IMR-90 (cell line): ENCODE measurements at regions not wholly inside any gene's neighbourhood (a gene's known extent, or its start where the extent isn't known, plus 50 kb on each side); places are given as distances from the start of the nearest gene placed in this dataset.

Experiments used
- ATAC-seq: fragments of 200-7000 bp; cut with Tn5 transposase; 2 replicates; pipeline ENCODE4 v1.9.1; 2020; ENCODE audit warnings: low read depth, mild to moderate bottlenecking, moderate library complexity
- BruUV-seq: library from RNA; stranded (reverse); fragments of 400-500 nt; replicated peaks from 2 replicates; lab custom pipeline; 2021; lab: Mats Ljungman, UMichigan
- CTCF ChIA-PET: fragments of 300-600 bp; formaldehyde crosslinking; extraction: SDS; loops from one replicate; lab custom pipeline; 2021; ENCODE audit warnings: antibody characterized with exemption; lab: Yijun Ruan, JAX
- POLR2A ChIA-PET: fragments of 300-600 bp; sonication (Branson Sonifier 250); formaldehyde crosslinking; loops from one replicate; lab custom pipeline; 2022; ENCODE audit warnings: antibody characterized with exemption; ENCODE audit not compliant: unreplicated experiment; lab: Charles Lee
- DNase-seq: peaks from one replicate; pipeline ENCODE4 v3.0.0; 2013
- H2AFZ ChIP-seq: replicated peaks from 2 replicates; pipeline ENCODE3; 2013; ENCODE audit warnings: low read length, mild to moderate bottlenecking; ENCODE audit not compliant: poor library complexity
- H2AK5ac ChIP-seq: 2 replicates; pipeline ENCODE4 v1.6.1; 2013; ENCODE audit warnings: low read depth, low read length, inconsistent platforms
- H2AK9ac ChIP-seq: replicated peaks from 2 replicates; pipeline ENCODE3; 2013; ENCODE audit warnings: mild to moderate bottlenecking, low read depth, low read length, moderate library complexity; ENCODE audit not compliant: poor library complexity
- H2BK120ac ChIP-seq: 2 replicates; pipeline ENCODE4 v1.6.1; 2013; ENCODE audit warnings: low read depth, low read length, inconsistent platforms
- H2BK15ac ChIP-seq: 3 replicates; pipeline ENCODE4 v1.6.1; 2013; ENCODE audit warnings: low read depth, low read length, inconsistent platforms
- H2BK20ac ChIP-seq: 2 replicates; pipeline ENCODE4 v1.6.1; 2013; ENCODE audit warnings: low read depth, mild to moderate bottlenecking, inconsistent platforms, low read length, moderate library complexity
- H2BK5ac ChIP-seq: 2 replicates; pipeline ENCODE4 v1.6.1; 2013; ENCODE audit warnings: mild to moderate bottlenecking, low read depth, low read length, inconsistent platforms; ENCODE audit not compliant: poor library complexity, severe bottlenecking
- H3K14ac ChIP-seq: replicated peaks from 2 replicates; pipeline ENCODE4 v1.6.1; 2013; ENCODE audit warnings: low read depth, low read length, inconsistent platforms
- H3K18ac ChIP-seq: 2 replicates; pipeline ENCODE4 v1.6.1; 2013; ENCODE audit warnings: low read depth, low read length, control low read depth
- H3K23ac ChIP-seq: 2 replicates; pipeline ENCODE4 v1.6.1; 2013; ENCODE audit warnings: low read depth, low read length, inconsistent platforms
- H3K27ac ChIP-seq: 2 replicates; pipeline ENCODE4 v1.5.1; 2013; ENCODE audit warnings: mild to moderate bottlenecking, control low read depth, low read length; ENCODE audit not compliant: insufficient read depth
- H3K27me3 ChIP-seq: 2 replicates; pipeline ENCODE4 v1.6.1; 2013; ENCODE audit warnings: low read length; ENCODE audit not compliant: control insufficient read depth, insufficient read depth
- H3K36me3 ChIP-seq: 2 replicates; pipeline ENCODE4 v1.6.1; 2013; ENCODE audit warnings: low read length, mixed read lengths; ENCODE audit not compliant: control insufficient read depth, insufficient read depth
- H3K4ac ChIP-seq: 2 replicates; pipeline ENCODE4 v1.6.1; 2013; ENCODE audit warnings: low read depth, low read length, inconsistent platforms
- H3K4me1 ChIP-seq: 2 replicates; pipeline ENCODE4 v1.6.1; 2013; ENCODE audit warnings: low read length, mixed read lengths; ENCODE audit not compliant: control insufficient read depth, insufficient read depth
- H3K4me2 ChIP-seq: 2 replicates; pipeline ENCODE4 v1.6.1; 2013; ENCODE audit warnings: low read depth, mild to moderate bottlenecking, control low read depth, low read length, moderate library complexity
- H3K4me3 ChIP-seq: 2 replicates; pipeline ENCODE4 v1.5.1; 2013; ENCODE audit warnings: low read depth, mild to moderate bottlenecking, control low read depth, low read length, moderate library complexity; ENCODE audit not compliant: insufficient read depth
- H3K56ac ChIP-seq: 2 replicates; pipeline ENCODE4 v1.6.1; 2013; ENCODE audit warnings: low read length, inconsistent platforms; ENCODE audit not compliant: insufficient read depth; ENCODE audit errors: extremely low read depth
- H3K79me1 ChIP-seq, 2 experiments: 2 replicates each; pipeline ENCODE4 v1.6.1; 2013; ENCODE audit warnings: low read length in 2 of 2, inconsistent platforms in 1 of 2, low read depth in 1 of 2
- H3K9ac ChIP-seq: 2 replicates; pipeline ENCODE4 v1.6.1; 2013; ENCODE audit warnings: low read depth, low read length, control low read depth
- H3K9me1 ChIP-seq: 2 replicates; pipeline ENCODE4 v1.6.1; 2013; ENCODE audit warnings: low read length, inconsistent platforms; ENCODE audit not compliant: insufficient read depth
- H3K9me3 ChIP-seq: 2 replicates; pipeline ENCODE4 v1.6.1; 2013; ENCODE audit warnings: low read length; ENCODE audit not compliant: control insufficient read depth, insufficient read depth
- H4K20me1 ChIP-seq: 2 replicates; pipeline ENCODE4 v1.6.1; 2013; ENCODE audit warnings: low read length, inconsistent platforms; ENCODE audit not compliant: insufficient read depth
- H4K5ac ChIP-seq: 2 replicates; pipeline ENCODE4 v1.6.1; 2013; ENCODE audit warnings: mild to moderate bottlenecking, low read depth, low read length, control low read depth
- H4K8ac ChIP-seq, 2 experiments: 2 replicates each; pipeline ENCODE4 v1.6.1; 2013; ENCODE audit warnings: low read depth in 2 of 2, low read length in 2 of 2, control low read depth in 1 of 2, inconsistent platforms in 1 of 2
- H4K91ac ChIP-seq: 2 replicates; pipeline ENCODE4 v1.6.1; 2013; ENCODE audit warnings: low read depth, low read length, inconsistent platforms; ENCODE audit not compliant: insufficient read depth
- NFE2L2 ChIP-seq: fragments of 150-350 bp; IDR thresholded peaks from 2 replicates; pipeline ENCODE4 v1.6.1; 2016; ENCODE audit warnings: low read depth, mild to moderate bottlenecking, low read length
- POLR2A ChIP-seq: IDR thresholded peaks from 2 replicates; pipeline ENCODE4 v1.6.1; 2012; ENCODE audit warnings: mild to moderate bottlenecking, low read depth, low read length
- RFX5 ChIP-seq: IDR thresholded peaks from 2 replicates; pipeline ENCODE4 v1.8.0; 2012; ENCODE audit warnings: low read depth, mild to moderate bottlenecking, low read length, moderate library complexity
- SMC3 ChIP-seq: fragments of 150-350 bp; IDR thresholded peaks from 2 replicates; pipeline ENCODE4 v1.6.1; 2016; ENCODE audit warnings: low read depth, mild to moderate bottlenecking, antibody characterized with exemption, low read length, moderate library complexity
- USF2 ChIP-seq: fragments of 150-350 bp; IDR thresholded peaks from 2 replicates; pipeline ENCODE4 v1.6.1; 2017; ENCODE audit warnings: mild to moderate bottlenecking, antibody characterized with exemption, low read length, low read depth
- WGBS, 2 experiments: methylation state at CpG; one replicate each; pipeline versions ENCODE4 v1.1.5 to v1.1.7; 2013; ENCODE audit warnings: missing lambda C conversion rate in 2 of 2; ENCODE audit not compliant: insufficient read length in 1 of 2; ENCODE audit errors: extremely low coverage in 2 of 2; 5-methylcytosine and 5-hydroxymethylcytosine counted together
- dilution Hi-C: fragments of 300-500 bp; cut with HindIII; formaldehyde crosslinking; loops from one replicate; pipeline ENCODE4 v1.14.3; 2018; ENCODE audit warnings: low sequenced_read_pairs; ENCODE audit not compliant: unreplicated experiment
- in situ Hi-C: fragments of 300-500 bp; cut with MboI; formaldehyde crosslinking; loops from 3 replicates; pipeline ENCODE4 v1.14.3; 2019; ENCODE audit warnings: low sequenced_read_pairs, inconsistent platforms, mixed read lengths
- intact Hi-C: fragments of 100-400 bp; cut with micrococcal nuclease; formaldehyde crosslinking; loops from 2 replicates; pipeline ENCODE4 v1.10.0; 2022

DNA sequence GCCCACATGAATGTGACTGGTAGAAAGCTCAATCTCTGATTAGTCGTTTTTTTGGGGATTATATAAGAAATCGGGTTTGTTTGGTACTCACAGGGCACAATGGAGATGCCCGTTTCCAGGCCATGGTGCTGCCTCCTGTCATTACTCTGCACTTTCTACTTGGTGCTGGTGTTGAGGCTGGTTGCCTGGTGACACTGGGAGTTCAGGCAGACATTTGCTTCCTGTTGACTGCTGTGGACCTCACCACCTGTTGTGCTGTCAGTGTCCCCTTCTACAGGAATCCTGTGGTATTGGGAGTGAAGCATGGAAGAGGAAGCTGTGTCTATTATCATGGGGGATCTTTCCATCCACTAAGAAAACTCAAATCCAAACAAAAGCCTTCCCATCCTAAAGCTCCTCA, 227.2 kb upstream of the TBL1XR1 start:
- no peak overlapping the region for H3K23ac ChIP-seq
- H2BK5ac ChIP-seq = no peak overlapping the region
- dilution Hi-C loops = no loop called here
- H2AFZ ChIP-seq = no peak overlapping the region
- H2BK15ac ChIP-seq = no peak overlapping the region
- H3K9me1 ChIP-seq = peaks cover 3% of the 10 kb centered on the region; the same call in 1 of the 2 replicates
- H2AK9ac ChIP-seq = no peak overlapping the region
- no peak overlapping the region for H4K8ac ChIP-seq
- H3K14ac ChIP-seq = no peak overlapping the region
- no peak overlapping the region for H3K4me2 ChIP-seq
- no TSS peak for BruUV-seq
- no peak for ATAC-seq
- no CpG with 5 or more reads among the region's 3 CpGs for WGBS, 2 experiments
- intact Hi-C loops = no loop called here
- no peak for DNase-seq
- no peaks in the 10 kb centered on the region for H3K79me1 ChIP-seq
- ChIA-PET CTCF (no interaction called here), POLR2A (no interaction called here)
- no peak overlapping the region for H3K27ac ChIP-seq
- peaks cover 3% of the 10 kb centered on the region for H3K4me1 ChIP-seq
- H3K9me3 ChIP-seq = no peaks in the 10 kb centered on the region; the same call in 1 of the 2 replicates
- no peak overlapping the region for H3K4ac ChIP-seq
- no peaks in the 10 kb centered on the region for H3K27me3 ChIP-seq
- H4K20me1 ChIP-seq = no peaks in the 10 kb centered on the region
- H3K56ac ChIP-seq = no peak overlapping the region
- no peak overlapping the region for H4K91ac ChIP-seq
- H3K36me3 ChIP-seq = no peaks in the 10 kb centered on the region
- H3K18ac ChIP-seq = no peak overlapping the region
- H2AK5ac ChIP-seq = no peak overlapping the region
- TF ChIP-seq USF2 (no peak), RFX5 (no peak), SMC3 (no peak), POLR2A (no peak), NFE2L2 (no peak)
- no peak overlapping the region for H2BK20ac ChIP-seq
- no peak overlapping the region for H2BK120ac ChIP-seq
- no peak overlapping the region for H3K4me3 ChIP-seq
- in situ Hi-C loops = no loop called here
- H3K9ac ChIP-seq = no peak overlapping the region
- no peak overlapping the region for H4K5ac ChIP-seq
